GM18867 (cell line): ENCODE measurements at regions not wholly inside any gene's neighbourhood (a gene's known extent, or its start where the extent isn't known, plus 50 kb on each side); places are given as distances from the start of the nearest gene placed in this dataset.
"Not testable (repeated sequence)": the region's sequence is repeated elsewhere in the genome, so short reads cannot be mapped to it uniquely, and the experiment has no call there.

Experiments
- ATAC-seq: cut with Tn5 transposase; IDR thresholded peaks from one replicate; pipeline ENCODE4 v1.9.1; 2021; ENCODE audit warnings: mild to moderate bottlenecking, moderate library complexity; ENCODE audit not compliant: unreplicated experiment

GRCh38 chr3:191078913-191079312 is 120.1 kb upstream of the OSTN start:
- not testable (repeated sequence) for ATAC-seq

- no peak for ATAC-seq
Observed at GRCh38 chr3:191076903-191077552, 122.0 kb upstream of the OSTN start.

DNA sequence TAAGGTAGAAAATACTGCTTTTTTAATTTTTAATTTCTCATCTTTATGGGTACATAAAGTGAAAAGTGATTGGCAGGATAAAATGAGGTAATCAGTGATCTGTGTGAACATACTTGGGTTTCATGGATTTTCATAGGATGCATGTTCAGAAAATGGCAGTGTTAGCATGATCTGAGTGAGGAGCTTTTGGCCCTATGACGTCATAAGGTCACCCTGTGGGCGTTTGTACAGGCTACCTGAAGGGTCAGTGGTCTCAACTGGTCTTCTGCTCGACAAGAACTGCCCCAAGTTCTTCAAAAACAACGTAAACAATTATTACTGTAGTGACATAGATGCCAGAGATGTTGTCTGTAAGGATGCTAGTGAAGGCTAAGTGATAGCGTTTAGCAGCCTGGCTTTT is 124.5 kb upstream of the OSTN start:
- ATAC-seq, result no peak

DNA sequence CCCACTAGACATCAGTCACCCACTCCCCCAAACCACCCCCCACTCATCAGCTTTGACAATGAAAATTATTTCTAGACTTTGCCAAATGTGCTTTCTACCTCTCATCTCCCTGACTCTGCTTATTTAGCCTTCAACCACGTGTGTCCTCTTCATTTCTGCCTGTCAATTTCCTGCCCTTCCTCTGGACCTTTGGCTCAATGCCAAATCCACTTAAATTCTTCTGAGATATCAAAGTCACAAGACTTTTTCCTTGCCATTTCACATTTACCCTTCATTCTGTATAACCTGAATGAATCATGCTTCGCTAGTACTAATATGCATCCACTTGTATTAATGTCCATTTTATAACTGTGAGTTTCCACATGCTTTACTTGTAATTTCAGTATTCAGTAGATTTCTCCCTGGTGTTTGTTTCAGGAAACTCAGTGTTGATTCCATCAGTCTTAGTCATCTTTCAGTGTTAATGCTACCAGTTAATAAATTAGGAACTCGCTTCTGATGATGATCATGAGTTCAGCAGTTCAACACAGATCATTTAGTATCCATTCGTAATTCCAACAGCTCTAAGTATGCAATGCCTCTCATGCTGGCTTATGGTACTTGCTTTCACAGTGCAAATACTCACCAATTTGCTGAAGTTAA is 128.2 kb upstream of the OSTN start:
- ATAC-seq, result no peak

- ATAC-seq, result no peak
Observed at GRCh38 chr3:191070201-191070600, 128.8 kb upstream of the OSTN start.

DNA sequence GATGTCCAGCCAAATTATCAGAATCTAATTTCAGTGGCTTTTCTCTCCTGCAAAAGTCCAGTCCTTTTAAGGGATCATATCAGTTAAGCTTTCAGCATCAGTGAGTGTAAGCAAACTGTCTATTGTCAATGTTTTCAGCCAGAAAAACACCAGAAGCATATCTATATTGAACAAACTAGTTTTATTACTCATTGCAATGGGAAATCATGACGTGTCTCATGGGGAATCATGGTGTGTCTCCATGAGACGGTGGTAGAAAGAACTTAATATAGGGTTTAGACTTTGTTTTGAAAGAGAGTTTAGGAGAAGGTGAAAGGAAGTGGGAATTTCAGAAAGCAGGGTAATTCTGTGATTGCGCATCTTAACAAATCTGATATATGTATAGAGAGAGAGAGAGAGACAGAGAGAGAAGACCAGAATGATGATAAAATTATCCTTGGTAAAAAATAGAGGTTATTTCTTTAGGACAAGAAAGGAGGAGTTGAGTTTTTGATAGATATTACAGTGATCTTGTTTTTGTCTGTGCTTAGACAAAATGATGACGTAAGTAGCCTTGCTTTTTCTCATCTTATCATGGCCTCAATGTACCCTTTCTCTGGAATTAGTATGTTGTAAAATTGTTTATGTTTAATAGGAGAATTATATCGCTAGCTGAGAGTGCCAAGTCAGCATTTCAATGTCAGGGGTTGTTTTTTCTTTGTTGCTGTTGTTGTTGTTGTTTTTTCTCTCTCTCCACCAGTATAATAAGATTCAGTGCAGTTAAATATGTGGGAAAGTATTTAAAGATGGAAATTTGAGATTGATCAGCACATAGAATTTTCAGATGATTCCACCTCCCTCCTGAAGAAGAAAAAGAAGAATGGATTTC is 129.9 kb upstream of the OSTN start:
- no peak for ATAC-seq

- no peak for ATAC-seq
Observed at GRCh38 chr3:191066669-191067068, 132.4 kb upstream of the OSTN start.

GRCh38 chr3:191065181-191065805 is 133.7 kb upstream of the OSTN start:
- ATAC-seq, result no peak

GRCh38 chr3:191051037-191051436 is 148.0 kb upstream of the OSTN start:
- ATAC-seq, result peak; percentile 75

- no peak for ATAC-seq
Observed at GRCh38 chr3:191047930-191048329, 151.1 kb upstream of the OSTN start.

- ATAC-seq, result no peak
Observed at GRCh38 chr3:191030929-191031328, 168.1 kb upstream of the OSTN start.

GRCh38 chr3:191030491-191030890 is 168.0 kb upstream of the GMNC start:
- no peak for ATAC-seq

DNA sequence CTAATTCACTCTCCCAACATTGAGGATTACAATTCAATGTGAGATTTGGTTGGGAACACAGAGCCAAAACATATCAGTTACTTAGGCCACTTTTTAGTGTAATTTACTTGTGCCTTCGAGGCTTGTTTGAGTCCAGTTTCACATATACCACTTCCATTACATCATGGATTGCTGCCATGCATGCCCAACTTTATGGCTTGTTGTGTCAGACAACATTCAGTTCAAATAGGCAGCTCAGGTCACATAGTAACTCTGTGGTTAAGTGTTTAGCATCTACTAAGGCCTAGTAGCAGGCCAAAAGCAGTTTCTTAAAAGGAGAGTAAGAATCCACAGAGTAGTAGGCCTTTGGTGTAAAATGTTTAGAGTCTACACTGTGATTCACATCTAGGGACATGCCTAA is 164.3 kb upstream of the GMNC start:
- ATAC-seq, result no peak

DNA sequence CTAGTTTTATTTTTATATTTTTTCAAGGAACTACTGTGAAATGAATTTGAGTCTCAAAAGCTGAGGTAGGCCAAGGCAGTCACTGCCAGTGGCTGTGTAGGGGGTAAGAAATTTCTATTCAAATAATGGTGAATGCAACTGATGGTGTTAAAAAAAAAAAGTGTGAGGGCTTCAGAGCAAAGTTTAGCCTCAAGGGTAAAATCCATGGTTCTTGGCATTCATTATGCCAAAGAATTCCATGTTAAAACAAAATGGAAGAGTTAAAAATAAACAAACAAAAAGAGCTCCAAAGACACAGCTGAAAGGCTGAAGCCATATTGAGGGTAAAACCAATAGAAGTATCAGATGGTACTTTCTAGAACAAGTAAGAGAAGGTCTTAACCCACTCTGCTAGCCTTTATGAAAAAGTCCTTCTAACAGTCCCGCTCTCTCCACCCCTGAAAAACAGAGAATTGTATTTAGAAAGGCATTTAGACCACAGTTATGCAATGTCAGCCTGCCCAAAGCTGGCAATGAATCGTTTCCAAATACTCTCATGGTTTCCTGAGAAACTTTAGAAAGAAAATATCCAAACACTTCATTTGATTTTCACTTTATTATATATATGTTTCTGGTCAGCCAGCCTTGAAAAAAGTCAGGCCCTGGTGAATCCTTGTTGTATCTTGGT is 158.4 kb upstream of the GMNC start:
- no peak for ATAC-seq

GRCh38 chr3:191019855-191020254 is 157.4 kb upstream of the GMNC start:
- no peak for ATAC-seq

DNA sequence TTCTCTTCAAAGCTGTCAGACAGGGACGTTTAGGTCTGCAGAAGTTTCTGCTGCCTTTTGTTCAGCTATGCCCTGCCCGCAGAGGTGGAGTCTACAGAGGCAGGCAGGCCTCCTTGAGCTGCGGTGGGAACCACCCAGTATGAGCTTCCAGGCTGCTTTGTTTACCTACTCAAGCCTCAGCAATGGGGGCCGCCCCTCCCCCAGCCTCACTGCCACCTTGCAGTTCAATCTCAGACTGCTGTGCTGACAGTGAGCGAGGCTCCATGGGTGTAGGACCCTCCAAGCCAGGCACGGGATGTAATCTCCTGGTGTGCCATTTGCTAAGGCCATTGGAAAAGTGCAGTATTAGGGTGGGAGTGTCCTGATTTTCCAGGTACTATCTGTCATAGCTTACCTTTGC is 153.5 kb upstream of the GMNC start:
- ATAC-seq, result not testable (repeated sequence)

DNA sequence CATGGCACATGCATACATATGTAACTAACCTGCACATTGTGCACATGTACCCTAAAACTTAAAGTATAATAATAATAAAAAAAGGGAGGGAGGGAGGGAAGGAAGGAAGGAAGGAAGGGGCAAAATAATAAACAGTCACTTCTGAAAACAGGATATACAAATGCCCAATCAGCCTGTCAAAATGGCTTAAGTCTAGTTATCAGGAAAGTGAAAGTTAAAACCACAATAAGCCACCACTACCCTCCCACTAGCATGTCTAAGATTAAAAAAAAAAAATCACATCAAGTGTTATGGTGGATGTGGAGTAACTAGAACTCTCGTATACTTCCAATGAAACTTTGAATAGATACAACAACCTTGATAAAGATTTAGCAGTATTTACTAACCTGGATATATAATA is 145.6 kb upstream of the GMNC start:
- peak; percentile 50 for ATAC-seq

GRCh38 chr3:191005790-191006189 is 143.3 kb upstream of the GMNC start:
- ATAC-seq, result peak; percentile 75

GRCh38 chr3:191003742-191004141 is 141.2 kb upstream of the GMNC start:
- no peak for ATAC-seq

DNA sequence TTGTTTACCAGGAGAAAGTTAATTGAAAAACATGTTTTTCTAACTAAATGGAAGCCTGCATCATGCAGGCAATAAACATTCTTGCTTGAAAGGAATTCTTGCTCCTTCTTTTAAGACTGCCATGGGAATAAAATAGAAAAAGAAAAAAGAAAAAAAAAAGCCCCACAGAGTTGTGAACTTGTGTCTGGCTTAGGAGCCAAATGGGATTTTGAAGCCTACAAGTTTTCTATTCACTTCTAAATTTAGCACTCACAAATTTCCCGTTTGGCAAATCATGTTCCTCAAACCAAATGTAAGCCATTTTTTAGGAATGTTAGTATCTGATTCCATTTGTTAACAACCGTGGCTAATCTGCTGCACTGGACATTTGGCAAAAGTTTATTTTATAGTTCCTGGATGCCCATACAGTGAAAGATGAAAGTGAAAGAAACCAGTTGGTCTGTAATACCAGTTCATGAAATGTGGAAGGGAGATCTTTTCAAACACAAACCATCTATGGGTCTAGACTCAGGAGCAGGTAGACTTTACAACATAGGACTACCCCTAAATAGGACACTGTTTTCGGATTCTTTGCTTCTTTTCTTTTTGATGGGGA is 133.8 kb upstream of the GMNC start:
- no peak for ATAC-seq

DNA sequence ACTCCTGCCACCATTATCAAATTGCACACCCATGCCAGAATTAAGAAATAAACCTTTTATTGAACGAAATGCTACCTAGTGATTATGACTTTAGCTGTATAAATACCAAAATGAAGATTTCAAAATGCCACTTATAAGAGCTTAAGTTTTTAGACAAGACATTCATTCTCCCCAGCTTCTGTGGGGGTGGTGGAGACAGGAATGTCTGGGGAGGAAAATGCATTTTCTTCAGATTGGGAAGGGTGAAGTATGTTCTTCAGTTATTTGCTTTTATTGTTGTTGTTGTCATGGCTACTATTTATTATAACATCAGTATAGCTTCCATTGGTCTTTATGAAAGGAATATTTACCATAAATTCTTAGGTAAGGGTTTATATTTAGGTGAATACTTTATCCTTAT is 132.7 kb upstream of the GMNC start:
- ATAC-seq, result no peak
